Right lobe of liver (tissue), 4 donors: ENCODE measurements at regions not wholly inside any gene's neighbourhood (a gene's known extent, or its start where the extent isn't known, plus 50 kb on each side); places are given as distances from the start of the nearest gene placed in this dataset.

ENCODE experiments used
- CTCF ChIP-seq, 4 donors: fragments of 200-600 bp in 3 of 4; fragments of 450-650 bp in 1 of 4; IDR thresholded peaks; one replicate each; pipeline versions ENCODE4 v1.5.1 to v1.8.0; 2016 to 2022; ENCODE audit warnings: antibody characterized with exemption in 4 of 4, mild to moderate bottlenecking in 2 of 4
- POLR2A ChIP-seq: fragments of 450-650 bp; IDR thresholded peaks from one replicate; pipeline ENCODE4 v1.6.1; 2017; ENCODE audit warnings: antibody characterized with exemption, mild to moderate bottlenecking
- donor health status: DM: no; HTN: no; CAD: no.
- donor health status: DM: no; HTN: no; CAD: no.
- donor health status: DM: no; HTN: yes; CAD: no.

- TF ChIP-seq CTCF (IDR thresholded peaks at IDR 0.05) = no peak
- no peak for TF ChIP-seq POLR2A
These were observed 144.0 kb downstream of the PRL start for GRCh38 chr6:22152841-22153240.
